Subcutaneous abdominal adipose tissue (tissue), 5 donors: ENCODE measurements at regions not wholly inside any gene's neighbourhood (a gene's known extent, or its start where the extent isn't known, plus 50 kb on each side); places are given as distances from the start of the nearest gene placed in this dataset.

Source experiments
- H3K27ac ChIP-seq: one replicate; pipeline ENCODE4 v1.7.0; 2013; ENCODE audit warnings: low read depth, mild to moderate bottlenecking, inconsistent platforms, low read length, moderate library complexity
- H3K27me3 ChIP-seq, 5 donors: one replicate each; pipeline ENCODE4 v1.7.0; 2013; ENCODE audit warnings: low read length in 5 of 5, inconsistent platforms in 1 of 5; ENCODE audit not compliant: control insufficient read depth in 5 of 5, insufficient read depth in 4 of 5
- H3K36me3 ChIP-seq, 5 donors: one replicate each; pipeline ENCODE4 v1.7.0; 2013; ENCODE audit warnings: low read length in 5 of 5; ENCODE audit not compliant: control insufficient read depth in 5 of 5, insufficient read depth in 5 of 5
- H3K4me1 ChIP-seq, 5 donors: one replicate each; pipeline ENCODE4 v1.7.0; 2013; ENCODE audit warnings: low read length in 5 of 5, mild to moderate bottlenecking in 3 of 5, moderate library complexity in 1 of 5; ENCODE audit not compliant: control insufficient read depth in 5 of 5, insufficient read depth in 5 of 5
- H3K4me3 ChIP-seq, 5 donors: one replicate each; pipeline ENCODE4 v1.7.0; 2013; ENCODE audit warnings: low read length in 5 of 5, low read depth in 1 of 5
- H3K9ac ChIP-seq, 5 donors: one replicate each; pipeline ENCODE4 v1.7.0; 2013; ENCODE audit warnings: low read length in 5 of 5, mild to moderate bottlenecking in 4 of 5, moderate library complexity in 3 of 5
- H3K9me3 ChIP-seq, 5 donors: one replicate each; pipeline ENCODE4 v1.7.0; 2013; ENCODE audit warnings: low read length in 5 of 5; ENCODE audit not compliant: control insufficient read depth in 5 of 5
- donor health status: healthy.
- donor health status: healthy.
- donor health status: healthy.
- donor health status: healthy.
- donor health status: healthy.

GRCh38 chr18:72648079-72648478 is 103.9 kb upstream of the CBLN2 start:
- peaks cover 0 to 11% (median 0%) of the 10 kb centered on the region in 5 donors for H3K27me3 ChIP-seq
- no peaks in the 10 kb centered on the region for H3K4me1 ChIP-seq
- H3K4me3 ChIP-seq, result no peak overlapping the region
- H3K9ac ChIP-seq, result no peak overlapping the region
- no peaks in the 10 kb centered on the region for H3K9me3 ChIP-seq
- H3K36me3 ChIP-seq, result no peaks in the 10 kb centered on the region
- no peak overlapping the region for H3K27ac ChIP-seq

GRCh38 chr18:72640557-72640956 is 96.4 kb upstream of the CBLN2 start:
- Histone ChIP-seq H3K27ac (no peak overlapping the region), H3K9ac (no peak overlapping the region), H3K4me1 (no peaks in the 10 kb centered on the region), H3K9me3 (no peaks in the 10 kb centered on the region), H3K4me3 (no peak overlapping the region), H3K36me3 (no peaks in the 10 kb centered on the region), H3K27me3 (peaks cover 0 to 2% (median 0%) of the 10 kb centered on the region in 5 donors)

- H3K9me3 ChIP-seq, result no peaks in the 10 kb centered on the region
- no peak overlapping the region for H3K4me3 ChIP-seq
- H3K27ac ChIP-seq, result no peak overlapping the region
- H3K36me3 ChIP-seq, result no peaks in the 10 kb centered on the region
- H3K9ac ChIP-seq, result no peak overlapping the region
- H3K4me1 ChIP-seq, result no peaks in the 10 kb centered on the region
- H3K27me3 ChIP-seq, result no peaks in the 10 kb centered on the region
Observed at GRCh38 chr18:72638376-72638775, 94.2 kb upstream of the CBLN2 start.

- H3K27ac ChIP-seq, result no peak overlapping the region
- no peaks in the 10 kb centered on the region for H3K36me3 ChIP-seq
- no peak overlapping the region for H3K4me3 ChIP-seq
- H3K9me3 ChIP-seq, result no peaks in the 10 kb centered on the region
- no peak overlapping the region for H3K9ac ChIP-seq
- no peaks in the 10 kb centered on the region for H3K4me1 ChIP-seq
- no peaks in the 10 kb centered on the region for H3K27me3 ChIP-seq
Observed at GRCh38 chr18:72637721-72638120, 93.6 kb upstream of the CBLN2 start.

GRCh38 chr18:72637299-72637698 is 93.2 kb upstream of the CBLN2 start:
- H3K4me1 ChIP-seq, result no peaks in the 10 kb centered on the region
- no peaks in the 10 kb centered on the region for H3K27me3 ChIP-seq
- no peaks in the 10 kb centered on the region for H3K9me3 ChIP-seq
- H3K9ac ChIP-seq, result no peak overlapping the region
- H3K36me3 ChIP-seq, result no peaks in the 10 kb centered on the region
- H3K4me3 ChIP-seq, result no peak overlapping the region
- no peak overlapping the region for H3K27ac ChIP-seq

- no peaks in the 10 kb centered on the region for H3K9me3 ChIP-seq
- no peaks in the 10 kb centered on the region for H3K36me3 ChIP-seq
- no peaks in the 10 kb centered on the region for H3K4me1 ChIP-seq
- no peak overlapping the region for H3K4me3 ChIP-seq
- no peaks in the 10 kb centered on the region for H3K27me3 ChIP-seq
- no peak overlapping the region for H3K9ac ChIP-seq
- H3K27ac ChIP-seq, result no peak overlapping the region
Observed at GRCh38 chr18:72636611-72637010, 92.5 kb upstream of the CBLN2 start.

- no peak overlapping the region for H3K4me3 ChIP-seq
- no peaks in the 10 kb centered on the region for H3K36me3 ChIP-seq
- no peak overlapping the region for H3K9ac ChIP-seq
- H3K4me1 ChIP-seq, result no peaks in the 10 kb centered on the region
- no peaks in the 10 kb centered on the region for H3K27me3 ChIP-seq
- H3K9me3 ChIP-seq, result no peaks in the 10 kb centered on the region
- H3K27ac ChIP-seq, result no peak overlapping the region
Observed at GRCh38 chr18:72634500-72634899, 90.4 kb upstream of the CBLN2 start.

- Histone ChIP-seq H3K27ac (no peak overlapping the region), H3K27me3 (no peaks in the 10 kb centered on the region), H3K4me3 (no peak overlapping the region), H3K9ac (no peak overlapping the region), H3K4me1 (no peaks in the 10 kb centered on the region), H3K9me3 (no peaks in the 10 kb centered on the region), H3K36me3 (no peaks in the 10 kb centered on the region)
Observed at GRCh38 chr18:72630991-72631390, 86.8 kb upstream of the CBLN2 start.

GRCh38 chr18:72623444-72623843 is 79.3 kb upstream of the CBLN2 start:
- no peaks in the 10 kb centered on the region for H3K9me3 ChIP-seq
- no peaks in the 10 kb centered on the region for H3K36me3 ChIP-seq
- no peak overlapping the region for H3K4me3 ChIP-seq
- no peak overlapping the region for H3K9ac ChIP-seq
- H3K4me1 ChIP-seq, result no peaks in the 10 kb centered on the region
- H3K27ac ChIP-seq, result no peak overlapping the region
- no peaks in the 10 kb centered on the region for H3K27me3 ChIP-seq

- Histone ChIP-seq H3K9me3 (no peaks in the 10 kb centered on the region), H3K27me3 (no peaks in the 10 kb centered on the region), H3K9ac (no peak overlapping the region), H3K4me1 (peaks cover 0 to 4% (median 0%) of the 10 kb centered on the region in 5 donors), H3K4me3 (no peak overlapping the region), H3K36me3 (no peaks in the 10 kb centered on the region), H3K27ac (no peak overlapping the region)
Observed at GRCh38 chr18:72613534-72613930, 69.4 kb upstream of the CBLN2 start.

- peaks cover 0 to 4% (median 0%) of the 10 kb centered on the region in 5 donors for H3K4me1 ChIP-seq
- H3K36me3 ChIP-seq, result no peaks in the 10 kb centered on the region
- H3K27me3 ChIP-seq, result no peaks in the 10 kb centered on the region
- H3K9me3 ChIP-seq, result no peaks in the 10 kb centered on the region
- no peak overlapping the region for H3K27ac ChIP-seq
- H3K9ac ChIP-seq, result no peak overlapping the region
- H3K4me3 ChIP-seq, result no peak overlapping the region
Observed at GRCh38 chr18:72612894-72613533, 68.9 kb upstream of the CBLN2 start.
